ENCODE measurements at regions not wholly inside any gene's neighbourhood (a gene's known extent, or its start where the extent isn't known, plus 50 kb on each side); places are given as distances from the start of the nearest gene placed in this dataset.

- TF ChIP-seq, protein P1, sequence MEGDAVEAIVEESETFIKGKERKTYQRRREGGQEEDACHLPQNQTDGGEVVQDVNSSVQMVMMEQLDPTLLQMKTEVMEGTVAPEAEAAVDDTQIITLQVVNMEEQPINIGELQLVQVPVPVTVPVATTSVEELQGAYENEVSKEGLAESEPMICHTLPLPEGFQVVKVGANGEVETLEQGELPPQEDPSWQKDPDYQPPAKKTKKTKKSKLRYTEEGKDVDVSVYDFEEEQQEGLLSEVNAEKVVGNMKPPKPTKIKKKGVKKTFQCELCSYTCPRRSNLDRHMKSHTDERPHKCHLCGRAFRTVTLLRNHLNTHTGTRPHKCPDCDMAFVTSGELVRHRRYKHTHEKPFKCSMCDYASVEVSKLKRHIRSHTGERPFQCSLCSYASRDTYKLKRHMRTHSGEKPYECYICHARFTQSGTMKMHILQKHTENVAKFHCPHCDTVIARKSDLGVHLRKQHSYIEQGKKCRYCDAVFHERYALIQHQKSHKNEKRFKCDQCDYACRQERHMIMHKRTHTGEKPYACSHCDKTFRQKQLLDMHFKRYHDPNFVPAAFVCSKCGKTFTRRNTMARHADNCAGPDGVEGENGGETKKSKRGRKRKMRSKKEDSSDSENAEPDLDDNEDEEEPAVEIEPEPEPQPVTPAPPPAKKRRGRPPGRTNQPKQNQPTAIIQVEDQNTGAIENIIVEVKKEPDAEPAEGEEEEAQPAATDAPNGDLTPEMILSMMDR (IDR thresholded peaks at IDR 0.05; ENCODE audit: insufficient read depth, low read depth, low read length): no peak
- no peak for DNase-seq (ENCODE audit: low read depth)
- Histone ChIP-seq H3K27me3 (ENCODE audit: control insufficient read depth, insufficient read depth, low read length) (no peaks in the 10 kb centered on the region), H3K36me3 (ENCODE audit: control insufficient read depth, insufficient read depth, low read length) (no peaks in the 10 kb centered on the region), H3K4me3 (ENCODE audit: low read depth, low read length) (no peak overlapping the region)
- POLR2A ChIA-PET: no interaction called here
- CTCF ChIA-PET: no interaction called here
These were observed 298.2 kb downstream of the HAPSTR1 start for GRCh38 chr16:9389543-9390207.

- Histone ChIP-seq H3K27me3 (ENCODE audit: control insufficient read depth, insufficient read depth, low read length) (no peaks in the 10 kb centered on the region), H3K36me3 (ENCODE audit: control insufficient read depth, insufficient read depth, low read length) (no peaks in the 10 kb centered on the region), H3K4me3 (ENCODE audit: low read depth, low read length) (no peak overlapping the region)
- ChIA-PET POLR2A (no interaction called here), CTCF (interaction anchor here (0.6 to 1.1 kb wide), 2 partner anchors 10 to 1122 kb away, joined by 3 read pairs; no protein-coding TSS in a partner anchor)
- no peak for DNase-seq (ENCODE audit: low read depth)
- TF ChIP-seq, protein P1 (IDR thresholded peaks at IDR 0.05; ENCODE audit: insufficient read depth, low read depth, low read length): no peak
These were observed 301.5 kb downstream of the HAPSTR1 start for GRCh38 chr16:9392956-9393355.

DNA sequence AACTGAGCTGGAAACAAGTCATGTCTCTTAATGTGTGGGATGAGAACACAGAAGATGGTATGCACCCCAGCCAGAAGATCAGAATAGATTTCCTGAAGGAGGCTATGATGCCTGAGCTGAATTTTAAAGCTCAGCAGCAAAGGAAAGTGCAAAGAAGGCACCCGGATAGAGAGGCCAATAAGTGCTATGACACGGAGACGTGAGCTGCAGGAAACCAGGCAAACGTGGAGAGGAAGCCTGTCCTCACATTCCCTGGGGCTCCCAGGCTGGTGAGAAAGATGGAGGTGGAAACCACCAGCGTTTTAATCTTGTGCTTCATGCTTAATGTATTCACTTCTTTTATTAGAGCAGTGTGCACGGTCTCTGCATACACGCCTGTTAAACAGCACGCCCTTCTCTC is 302.1 kb downstream of the HAPSTR1 start:
- ChIA-PET CTCF (interaction anchor here (0.6 to 1.1 kb wide), 2 partner anchors 10 to 1121 kb away, joined by 3 read pairs; no protein-coding TSS in a partner anchor), POLR2A (no interaction called here)
- no peak overlapping the region for H3K4me3 ChIP-seq (ENCODE audit: low read depth, low read length)
- no peak for DNase-seq (ENCODE audit: low read depth)
- H3K27me3 ChIP-seq (ENCODE audit: control insufficient read depth, insufficient read depth, low read length): no peaks in the 10 kb centered on the region
- no peaks in the 10 kb centered on the region for H3K36me3 ChIP-seq (ENCODE audit: control insufficient read depth, insufficient read depth, low read length)
- TF ChIP-seq, protein P1 (IDR thresholded peaks at IDR 0.05; ENCODE audit: insufficient read depth, low read depth, low read length): no peak

GRCh38 chr16:9395958-9396359 is 304.5 kb downstream of the HAPSTR1 start:
- no peak overlapping the region for H3K4me3 ChIP-seq (ENCODE audit: low read depth, low read length)
- POLR2A ChIA-PET: no interaction called here
- TF ChIP-seq, protein P1 (IDR thresholded peaks at IDR 0.05; ENCODE audit: insufficient read depth, low read depth, low read length): no peak
- H3K27me3 ChIP-seq (ENCODE audit: control insufficient read depth, insufficient read depth, low read length): no peaks in the 10 kb centered on the region
- CTCF ChIA-PET: no interaction called here
- no peaks in the 10 kb centered on the region for H3K36me3 ChIP-seq (ENCODE audit: control insufficient read depth, insufficient read depth, low read length)
- no peak for DNase-seq (ENCODE audit: low read depth)

GRCh38 chr16:9399573-9399972 is 308.1 kb downstream of the HAPSTR1 start:
- TF ChIP-seq, protein P1 (IDR thresholded peaks at IDR 0.05; ENCODE audit: insufficient read depth, low read depth, low read length): no peak
- no peak for DNase-seq (ENCODE audit: low read depth)
- H3K4me3 ChIP-seq (ENCODE audit: low read depth, low read length): no peak overlapping the region
- no peaks in the 10 kb centered on the region for H3K27me3 ChIP-seq (ENCODE audit: control insufficient read depth, insufficient read depth, low read length)
- ChIA-PET POLR2A (no interaction called here), CTCF (no interaction called here)
- no peaks in the 10 kb centered on the region for H3K36me3 ChIP-seq (ENCODE audit: control insufficient read depth, insufficient read depth, low read length)

Data from BJ (cell line).